NCI-H1105 treated with DMSO at 0.1 percent for 48 hours (cell line): ENCODE measurements at regions not wholly inside any gene's neighbourhood (a gene's known extent, or its start where the extent isn't known, plus 50 kb on each side); places are given as distances from the start of the nearest gene placed in this dataset.
"Not testable (repeated sequence)": the region's sequence is repeated elsewhere in the genome, so short reads cannot be mapped to it uniquely, and the experiment has no call there.

Experiments
- DNase-seq: peaks from one replicate; lab custom pipeline; 2025; lab: John Stamatoyannopoulos, UW

DNA sequence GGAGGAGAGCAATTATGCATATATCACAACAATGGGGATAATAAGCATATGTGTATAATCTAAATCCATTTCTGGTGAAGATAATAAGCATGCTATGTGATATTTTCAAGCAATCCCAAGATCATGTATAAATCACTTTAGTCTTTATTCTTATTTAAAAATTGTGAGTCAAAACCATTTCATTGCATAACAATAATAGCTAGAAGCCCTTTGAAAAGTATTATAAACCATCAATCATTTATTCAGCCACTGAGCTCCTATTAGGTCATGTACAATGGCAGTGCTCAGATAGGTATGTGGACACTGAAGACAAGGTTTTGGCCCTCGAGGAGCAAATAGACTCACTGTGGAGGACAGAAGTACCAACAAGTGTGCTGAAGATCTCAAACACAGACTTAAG, 113.1 kb downstream of the CDCA7 start:
- DNase-seq: no peak

DNA sequence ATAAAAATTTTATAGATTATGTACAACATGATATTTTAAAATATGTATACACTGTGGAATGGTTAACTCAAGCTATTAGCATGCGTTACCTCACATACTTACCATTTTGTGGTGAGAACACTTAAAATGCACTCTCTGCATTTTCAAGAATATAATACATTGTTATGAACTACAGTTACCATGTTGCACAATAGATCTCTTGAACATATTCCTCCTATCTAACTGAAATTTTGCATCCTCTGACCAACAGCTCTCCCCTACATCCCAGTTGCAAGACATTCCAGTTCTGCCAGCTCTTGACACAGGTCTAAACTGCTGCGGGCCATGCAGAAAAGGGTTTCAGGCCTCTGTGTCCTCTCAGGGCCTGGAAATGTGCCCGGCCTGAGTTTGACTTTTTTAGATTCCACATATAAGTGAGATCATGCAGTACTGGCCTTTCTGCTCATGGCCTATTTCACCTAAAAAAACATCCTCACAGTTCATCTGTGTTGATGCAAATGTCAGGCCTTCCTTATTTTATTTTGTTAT, 113.7 kb downstream of the CDCA7 start:
- no peak for DNase-seq

GRCh38 chr2:173472112-173472511, 117.4 kb downstream of the CDCA7 start:
- DNase-seq: no peak

DNA sequence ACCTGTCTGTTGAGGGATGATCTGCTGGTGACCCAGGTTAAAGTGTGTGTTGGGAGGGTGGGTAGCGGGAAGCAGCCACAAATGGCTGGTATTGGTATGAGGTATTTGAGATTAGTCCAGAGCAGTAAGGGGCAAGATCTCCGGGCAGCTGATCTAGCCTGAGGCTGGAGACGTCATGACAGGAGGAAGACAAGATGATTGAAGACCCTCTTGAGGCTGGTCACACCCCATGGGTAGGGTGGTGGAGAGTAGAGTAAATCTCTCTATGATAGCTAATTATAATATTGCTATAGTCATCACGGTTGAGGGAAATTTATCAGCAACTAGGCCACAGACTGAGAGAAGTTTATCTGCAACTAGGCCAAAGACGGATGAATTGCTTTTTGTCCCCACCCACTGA, 128.5 kb downstream of the CDCA7 start:
- no peak for DNase-seq

DNA sequence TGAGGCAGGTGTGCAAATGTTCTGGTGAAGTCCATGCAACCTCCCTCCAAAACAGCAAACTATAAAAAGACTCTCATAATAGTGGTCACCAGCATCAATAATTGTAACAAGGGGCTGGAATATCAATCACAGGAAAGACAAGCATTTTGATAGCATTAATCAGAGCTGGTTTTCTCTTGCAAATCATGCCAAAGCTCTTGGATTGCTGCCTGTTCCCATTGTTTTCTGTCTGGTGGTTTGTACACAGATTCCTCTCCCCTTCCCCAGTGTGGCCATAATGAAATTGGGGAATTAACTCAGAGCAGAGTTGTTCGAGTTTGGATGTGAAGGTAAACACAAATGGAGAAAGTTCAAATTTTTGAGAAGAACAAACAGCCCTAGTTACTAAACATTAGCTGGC, 134.2 kb downstream of the CDCA7 start:
- no peak for DNase-seq

DNA sequence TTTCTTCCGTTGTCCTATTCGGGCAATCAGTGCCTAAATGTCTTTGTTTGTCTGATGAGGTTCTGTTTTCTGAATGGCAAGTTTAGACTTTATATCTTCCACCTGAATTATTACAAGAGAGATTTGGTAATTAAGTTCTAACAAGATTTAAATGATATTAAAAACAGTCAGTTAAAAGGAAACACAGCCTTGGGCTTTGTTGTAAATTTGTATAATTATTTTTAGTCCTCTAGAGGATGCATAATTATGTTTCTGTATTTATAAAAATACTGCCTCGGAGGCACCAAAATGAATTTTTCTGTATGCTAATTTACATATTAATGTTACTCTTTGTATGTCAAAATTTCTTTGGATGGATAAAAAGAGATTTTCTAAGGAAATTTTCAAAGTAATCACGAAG, 136.7 kb downstream of the CDCA7 start:
- no peak for DNase-seq

DNA sequence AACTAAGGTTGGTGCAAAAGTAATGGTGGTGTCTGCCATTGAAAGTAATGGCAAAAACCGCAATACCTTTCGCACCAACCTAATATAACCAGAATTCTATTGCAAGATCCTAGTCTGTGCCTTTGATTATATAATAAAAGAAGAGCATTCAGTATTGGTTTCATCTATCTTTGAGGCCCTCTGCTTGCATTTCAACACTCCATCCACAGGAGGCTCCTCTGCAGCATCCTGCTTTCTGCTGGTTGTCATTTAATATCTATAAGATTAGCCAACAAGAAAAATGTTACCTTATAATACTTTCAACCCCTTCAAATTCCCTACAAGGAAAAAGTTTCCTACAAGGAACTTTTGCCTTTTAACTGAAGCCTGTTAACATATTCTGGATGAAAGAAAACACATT, 139.2 kb downstream of the CDCA7 start:
- DNase-seq: no peak

DNA sequence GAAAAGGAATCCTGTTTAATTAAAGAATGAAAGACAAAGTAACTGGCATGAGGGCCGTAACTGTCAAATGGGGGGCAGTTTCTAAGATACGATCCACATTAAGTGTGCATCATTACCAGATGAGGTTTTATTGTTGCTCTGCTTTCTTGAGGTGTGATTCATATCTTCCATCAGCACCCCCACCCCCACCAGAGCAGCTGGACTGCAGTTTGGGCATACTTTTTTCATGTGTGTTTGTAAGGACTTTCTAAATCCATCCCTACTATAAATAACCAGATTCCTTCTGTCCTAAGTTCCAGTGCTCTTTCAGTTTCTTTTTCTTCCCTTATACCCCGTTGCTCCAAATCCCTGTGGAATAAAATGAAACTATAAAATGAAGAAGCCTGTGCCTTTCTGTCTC, 142.1 kb downstream of the CDCA7 start:
- DNase-seq: no peak

- no peak for DNase-seq
Observed at GRCh38 chr2:173500953-173501352, 146.3 kb downstream of the CDCA7 start.

GRCh38 chr2:173502296-173502695, 147.6 kb downstream of the CDCA7 start:
- DNase-seq: no peak

GRCh38 chr2:173511357-173511756, 156.7 kb downstream of the CDCA7 start:
- no peak for DNase-seq

DNA sequence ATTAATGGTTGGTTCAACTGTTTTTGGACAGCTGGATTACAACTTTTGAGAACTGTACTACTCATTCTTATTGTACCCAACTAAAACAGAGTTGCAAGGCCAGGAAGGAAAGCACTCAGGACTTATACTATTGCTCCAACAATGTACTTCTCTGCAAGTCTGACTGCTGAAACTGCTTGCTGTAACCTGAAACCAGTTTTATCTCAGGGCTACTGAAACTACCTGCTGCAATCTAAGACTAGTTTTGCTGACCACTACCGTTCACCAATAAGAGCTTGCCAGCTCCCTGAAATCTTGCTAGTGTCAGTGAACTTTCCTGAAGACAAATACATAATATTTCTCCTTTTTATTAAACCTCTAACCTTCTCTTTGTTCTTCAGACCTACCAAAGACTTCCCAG, 157.3 kb downstream of the CDCA7 start:
- DNase-seq: peak; percentile 1

GRCh38 chr2:173513107-173513727, 158.5 kb downstream of the CDCA7 start:
- no peak for DNase-seq

DNA sequence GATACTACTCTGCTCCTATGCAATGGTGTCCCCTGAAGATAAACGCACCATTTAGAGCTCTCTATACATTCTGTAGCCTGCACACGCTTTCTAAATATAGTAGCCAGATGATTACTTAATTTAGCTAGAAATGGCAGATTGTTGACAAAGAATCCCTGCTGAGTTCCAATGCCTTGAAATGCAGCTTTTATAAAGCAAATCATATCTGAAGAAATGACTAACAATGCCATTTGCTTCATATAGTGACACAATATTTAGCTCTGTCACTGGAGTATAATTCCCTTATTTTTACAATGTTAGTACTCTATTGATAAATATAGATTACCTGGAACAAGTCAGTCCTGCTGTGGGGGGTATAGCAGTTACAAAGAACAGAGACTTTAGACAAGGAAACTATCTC, 166.2 kb downstream of the CDCA7 start:
- no peak for DNase-seq

DNA sequence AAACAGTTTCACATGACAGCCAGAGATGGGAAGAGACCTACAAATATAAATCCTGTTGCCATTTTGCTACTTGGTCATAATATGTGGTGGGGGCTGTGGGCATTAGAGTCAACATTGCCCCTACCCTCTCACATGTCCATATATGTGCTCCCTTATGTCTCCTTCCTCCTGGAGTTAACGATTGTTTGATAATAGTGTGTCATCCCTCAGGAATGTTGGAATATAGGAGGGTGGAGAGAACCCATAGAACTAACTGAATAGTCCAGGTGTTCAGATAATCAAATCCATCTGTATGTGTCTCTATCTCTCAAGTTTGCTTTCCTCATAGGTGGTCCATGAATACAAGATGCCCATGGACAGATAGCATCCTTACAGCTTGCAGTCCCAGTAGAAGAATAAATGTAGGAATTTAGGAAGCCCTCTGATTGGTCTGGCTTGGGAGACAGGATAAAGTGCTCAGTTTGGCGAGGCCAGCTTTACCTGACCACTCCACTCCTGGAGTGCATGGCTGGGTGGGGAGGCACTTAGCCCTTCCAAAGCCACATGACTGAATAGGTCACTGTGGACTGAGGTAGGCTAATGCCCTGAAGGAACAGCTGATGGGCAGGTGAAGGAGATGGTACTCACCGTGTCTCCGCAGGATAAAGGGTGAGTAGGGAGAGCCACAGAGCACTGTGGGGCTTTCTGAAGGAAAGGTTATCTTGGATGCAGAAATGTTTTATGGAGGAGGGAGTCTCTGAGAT, 166.9 kb downstream of the CDCA7 start:
- DNase-seq: no peak

GRCh38 chr2:173523497-173523896, 168.8 kb downstream of the CDCA7 start:
- no peak for DNase-seq

DNA sequence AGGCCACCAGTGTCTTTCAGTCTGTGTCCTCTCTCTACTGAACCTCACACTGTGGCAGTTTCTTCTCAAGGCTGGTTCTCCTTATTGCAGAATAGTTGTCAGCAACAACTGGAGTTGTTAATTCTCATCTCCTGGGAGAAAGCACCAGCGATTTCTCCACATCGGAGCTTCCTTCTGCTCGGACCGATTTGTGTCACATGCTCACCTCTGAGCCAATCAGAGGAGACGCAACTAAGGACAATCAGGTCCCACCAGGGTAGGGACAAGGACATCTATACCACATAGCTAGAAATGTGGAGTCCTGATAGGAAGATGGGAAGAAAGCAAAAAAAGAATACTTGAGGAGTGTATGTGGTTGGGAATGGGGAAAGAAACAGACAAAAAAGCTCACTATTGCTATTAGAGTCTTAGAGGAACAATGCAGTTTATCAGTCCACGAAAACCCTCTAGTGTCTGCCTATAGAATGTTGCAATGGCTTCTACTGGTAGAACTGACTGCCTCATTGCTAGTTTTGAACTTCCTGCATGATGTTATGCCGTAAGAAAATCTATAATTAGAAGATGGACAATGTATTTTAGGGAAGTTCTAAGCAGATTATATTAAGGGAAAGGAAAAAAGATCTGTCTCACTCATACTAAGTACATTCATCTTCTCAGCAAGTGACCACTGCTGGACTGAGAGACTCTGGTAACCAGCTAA, 169.7 kb downstream of the CDCA7 start:
- DNase-seq: no peak

GRCh38 chr2:173532732-173533531, 178.3 kb downstream of the CDCA7 start:
- DNase-seq: not testable (repeated sequence)

DNA sequence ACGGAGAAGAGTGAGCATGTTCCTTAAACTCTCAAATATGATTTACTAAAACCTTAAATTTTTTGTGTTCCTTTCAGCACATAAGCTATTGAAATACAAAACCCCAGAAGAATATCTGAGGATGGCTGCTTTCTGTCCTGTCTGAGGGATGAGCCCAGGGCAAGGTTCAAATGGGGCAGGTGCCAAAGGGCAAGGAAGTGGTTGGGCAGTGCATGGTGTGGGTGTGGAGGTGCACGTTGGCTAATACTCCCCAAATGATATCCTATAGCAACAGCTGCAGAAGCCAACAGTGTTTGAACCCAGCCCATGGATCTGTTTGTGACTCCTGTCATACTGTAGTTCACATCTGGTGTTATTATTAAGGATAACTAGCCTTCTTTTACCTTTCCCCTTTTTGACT, 183.0 kb downstream of the CDCA7 start:
- DNase-seq: no peak

GRCh38 chr2:173539615-173540014, 184.9 kb downstream of the CDCA7 start:
- DNase-seq: no peak

DNA sequence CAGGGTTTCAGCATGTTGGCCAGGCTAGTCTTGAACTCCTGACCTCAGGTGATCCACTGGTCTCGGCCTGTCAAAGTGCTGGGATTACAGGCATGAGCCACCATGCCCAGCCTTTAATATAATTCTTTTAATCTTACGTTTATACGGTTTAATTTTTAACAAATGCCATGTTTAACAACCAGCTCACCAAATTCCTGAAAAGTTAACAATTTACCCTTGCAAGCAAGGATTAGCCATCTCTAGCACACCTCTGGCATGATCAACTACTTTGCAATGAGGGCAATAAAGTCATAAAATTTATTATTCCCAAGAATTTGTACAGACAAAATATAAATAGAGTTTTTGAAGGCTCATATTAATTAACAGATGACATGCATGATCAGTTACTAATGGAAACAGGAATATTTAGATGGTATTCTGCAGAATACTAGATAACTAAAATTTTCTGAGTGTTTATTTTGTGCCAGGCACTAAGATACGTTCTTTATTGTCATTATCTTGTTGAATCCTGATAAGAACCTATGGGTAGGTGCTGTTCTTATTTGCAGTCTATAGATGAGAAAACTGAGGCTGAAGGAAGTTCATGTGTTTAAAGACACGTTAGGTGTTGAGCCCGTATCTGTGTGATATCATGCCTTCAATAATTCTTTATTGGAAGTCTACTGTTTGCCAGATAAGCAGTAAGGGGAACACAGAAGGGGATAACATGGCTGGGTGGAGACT, 190.1 kb downstream of the CDCA7 start:
- DNase-seq: no peak

DNA sequence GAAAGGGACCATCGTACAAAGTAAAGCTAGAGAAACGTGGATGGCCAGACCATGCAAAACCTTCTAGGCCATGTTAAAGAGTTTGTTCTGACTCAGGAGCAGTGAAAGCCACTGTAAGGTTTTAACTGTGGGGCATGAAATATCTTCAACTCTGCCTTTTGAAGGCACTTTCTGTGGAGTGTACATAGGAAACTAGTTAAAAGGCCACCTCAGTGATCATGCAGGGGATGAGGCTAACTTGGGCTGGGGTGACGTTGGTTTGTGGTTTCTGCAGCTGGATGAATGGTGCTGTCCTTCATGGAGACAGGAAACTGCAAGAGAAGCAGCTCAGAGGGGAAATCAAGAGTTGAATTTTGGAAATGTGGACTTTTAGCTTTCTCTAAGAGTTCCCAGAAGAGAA, 190.7 kb downstream of the CDCA7 start:
- no peak for DNase-seq
